H1 (cell line): ENCODE measurements at regions not wholly inside any gene's neighbourhood (a gene's known extent, or its start where the extent isn't known, plus 50 kb on each side); places are given as distances from the start of the nearest gene placed in this dataset.

Source experiments
- CTCF ChIA-PET: fragments of 300-600 bp; sonication (Branson Sonifier 250); formaldehyde crosslinking; loops from one replicate; lab custom pipeline; 2021; ENCODE audit not compliant: partially characterized antibody; lab: Charles Lee
- POLR2A ChIA-PET: fragments of 300-600 bp; sonication (Branson Sonifier 250); formaldehyde crosslinking; loops from one replicate; lab custom pipeline; 2021; ENCODE audit warnings: inconsistent platforms; ENCODE audit not compliant: partially characterized antibody; lab: Charles Lee
- DNase-seq, 2 experiments: peaks; one replicate each; pipeline versions ENCODE4 v3.0.0 to v3.0.0-alpha.2; 2010 to 2022; ENCODE audit warnings: low spot score in 2 of 2, low read depth in 1 of 2, mixed read lengths in 1 of 2
- FAIRE-seq: peaks from 2 replicates; lab custom pipeline; 2011; peaks lifted over from hg19 to GRCh38; lab: Jason Lieb, UNC
- H2AFZ ChIP-seq: 2 replicates; pipeline ENCODE4 v1.8.1; 2012; ENCODE audit warnings: low read length, inconsistent platforms
- H2AK5ac ChIP-seq: 2 replicates; pipeline ENCODE4 v1.6.1; 2013; ENCODE audit warnings: low read depth, low read length
- H2BK120ac ChIP-seq: replicated peaks from 2 replicates; pipeline ENCODE3; 2013; ENCODE audit warnings: low read depth, low read length, inconsistent platforms
- H2BK12ac ChIP-seq: 2 replicates; pipeline ENCODE4 v1.6.1; 2013; ENCODE audit warnings: low read depth, low read length
- H2BK15ac ChIP-seq: 2 replicates; pipeline ENCODE4 v1.6.1; 2013; ENCODE audit warnings: low read length
- H2BK20ac ChIP-seq: 2 replicates; pipeline ENCODE4 v1.6.1; 2013; ENCODE audit warnings: low read length
- H2BK5ac ChIP-seq: 2 replicates; pipeline ENCODE4 v1.6.1; 2013; ENCODE audit warnings: low read depth, low read length
- H3K14ac ChIP-seq: 2 replicates; pipeline ENCODE4 v1.6.1; 2013; ENCODE audit warnings: inconsistent platforms; ENCODE audit not compliant: insufficient read length
- H3K18ac ChIP-seq: 2 replicates; pipeline ENCODE4 v1.6.1; 2013; ENCODE audit warnings: low read length; ENCODE audit errors: extremely low read depth
- H3K23ac ChIP-seq: 2 replicates; pipeline ENCODE4 v1.6.1; 2013; ENCODE audit warnings: inconsistent platforms; ENCODE audit not compliant: insufficient read length
- H3K23me2 ChIP-seq: 2 replicates; pipeline ENCODE4 v1.6.1; 2013; ENCODE audit warnings: low read depth, low read length
- H3K27ac ChIP-seq: 2 replicates; pipeline ENCODE4 v1.6.1; 2011; ENCODE audit warnings: low read depth, low read length, inconsistent platforms
- H3K27me3 ChIP-seq, 4 experiments: replicated peaks in 1 of 4; 1 replicate in 1 of 4; 2 replicates in 3 of 4; pipeline versions ENCODE4 v1.6.1 to v1.8.1; 2011 to 2013; ENCODE audit warnings: low read length in 3 of 4, mild to moderate bottlenecking in 3 of 4, inconsistent platforms in 2 of 4, mixed read lengths in 2 of 4, moderate library complexity in 1 of 4; ENCODE audit not compliant: control insufficient read depth in 3 of 4, insufficient read depth in 3 of 4; ENCODE audit errors: extremely low read depth in 1 of 4
- H3K36me3 ChIP-seq, 4 experiments: 2 replicates each; pipeline versions ENCODE4 v1.6.1 to v1.8.1; 2011 to 2013; ENCODE audit warnings: mild to moderate bottlenecking in 4 of 4, low read length in 3 of 4, moderate library complexity in 2 of 4, control low read depth in 1 of 4, inconsistent platforms in 1 of 4; ENCODE audit not compliant: insufficient read depth in 4 of 4, control insufficient read depth in 2 of 4
- H3K4ac ChIP-seq: replicated peaks from 2 replicates; pipeline ENCODE3; 2013; ENCODE audit warnings: low read length, low read depth, mixed read lengths, inconsistent platforms; ENCODE audit not compliant: insufficient read length
- H3K4me1 ChIP-seq, 4 experiments: replicated peaks in 1 of 4; 1 replicate in 1 of 4; 2 replicates in 3 of 4; pipeline versions ENCODE4 v1.6.1 to v1.8.1; 2011 to 2013; ENCODE audit warnings: low read length in 3 of 4, inconsistent platforms in 2 of 4, mixed read lengths in 1 of 4; ENCODE audit not compliant: insufficient read depth in 4 of 4, control insufficient read depth in 3 of 4
- H3K4me2 ChIP-seq, 2 experiments: 2 replicates each; pipeline versions ENCODE4 v1.6.1 to v1.8.1; 2011 to 2013; ENCODE audit warnings: low read depth in 2 of 2, low read length in 2 of 2, control low read depth in 1 of 2, inconsistent platforms in 1 of 2, mild to moderate bottlenecking in 1 of 2; ENCODE audit not compliant: insufficient read depth in 1 of 2
- H3K4me3 ChIP-seq, 4 experiments: fragments of 200-600, 300-600 bp in 1 of 4; sonication (generic), shearing (Covaris generic), sonication (Bioruptor Twin) in 1 of 4; 2 replicates each; pipeline versions ENCODE4 v1.5.1 to v1.8.1; 2011 to 2016; ENCODE audit warnings: low read length in 4 of 4, low read depth in 3 of 4, control low read depth in 2 of 4, inconsistent platforms in 2 of 4, mild to moderate bottlenecking in 2 of 4, mixed read lengths in 1 of 4, moderate library complexity in 1 of 4; ENCODE audit not compliant: insufficient read depth in 2 of 4; ENCODE audit errors: extremely low read depth in 1 of 4
- H3K56ac ChIP-seq: replicated peaks from 2 replicates; pipeline ENCODE3; 2013; ENCODE audit warnings: low read depth, mild to moderate bottlenecking, mixed read lengths, low read length, inconsistent platforms; ENCODE audit not compliant: insufficient read length
- H3K79me1 ChIP-seq: 2 replicates; pipeline ENCODE4 v1.6.1; 2013; ENCODE audit warnings: low read depth, low read length, control low read depth
- H3K79me2 ChIP-seq, 2 experiments: 2 replicates each; pipeline versions ENCODE4 v1.6.1 to v1.8.1; 2012 to 2013; ENCODE audit warnings: low read length in 2 of 2, mild to moderate bottlenecking in 2 of 2, inconsistent platforms in 1 of 2; ENCODE audit not compliant: insufficient read depth in 2 of 2, control insufficient read depth in 1 of 2
- H3K9ac ChIP-seq, 4 experiments: replicated peaks in 1 of 4; 1 replicate in 1 of 4; 2 replicates in 3 of 4; pipeline versions ENCODE4 v1.6.1 to v1.8.1; 2011 to 2013; ENCODE audit warnings: low read depth in 3 of 4, low read length in 3 of 4, control low read depth in 2 of 4, mild to moderate bottlenecking in 2 of 4, moderate library complexity in 2 of 4, inconsistent platforms in 1 of 4; ENCODE audit errors: extremely low read depth in 1 of 4
- H3K9me3 ChIP-seq, 2 experiments: 2 replicates each; pipeline versions ENCODE4 v1.6.1 to v1.8.1; 2012 to 2013; ENCODE audit warnings: mild to moderate bottlenecking in 2 of 2, moderate library complexity in 2 of 2, control low read depth in 1 of 2, inconsistent platforms in 1 of 2, low read depth in 1 of 2, low read length in 1 of 2, mixed read lengths in 1 of 2; ENCODE audit not compliant: insufficient read depth in 2 of 2
- H4K20me1 ChIP-seq, 2 experiments: replicated peaks in 1 of 2; 2 replicates each; pipeline versions ENCODE3 to v1.8.1; 2011 to 2013; ENCODE audit warnings: inconsistent platforms in 2 of 2, low read length in 2 of 2, mild to moderate bottlenecking in 1 of 2; ENCODE audit not compliant: insufficient read depth in 2 of 2, control insufficient read depth in 1 of 2
- H4K5ac ChIP-seq: 2 replicates; pipeline ENCODE4 v1.6.1; 2013; ENCODE audit warnings: low read length, low read depth, mixed read lengths, inconsistent platforms; ENCODE audit not compliant: insufficient read length
- H4K8ac ChIP-seq: 2 replicates; pipeline ENCODE4 v1.8.0; 2013; ENCODE audit warnings: mild to moderate bottlenecking, moderate library complexity, low read length, inconsistent platforms; ENCODE audit not compliant: insufficient read depth; ENCODE audit errors: extremely low read depth
- H4K91ac ChIP-seq: replicated peaks from 2 replicates; pipeline ENCODE3; 2013; ENCODE audit warnings: low read length, mixed read lengths, inconsistent platforms; ENCODE audit not compliant: insufficient read length
- BCL11A ChIP-seq, 2 experiments: IDR thresholded peaks; one replicate each; pipeline ENCODE4 v1.6.1; 2011; ENCODE audit warnings: low read depth in 2 of 2, low read length in 2 of 2, mild to moderate bottlenecking in 2 of 2
- BRCA1 ChIP-seq: IDR thresholded peaks from 2 replicates; pipeline ENCODE4 v1.6.1; 2012; ENCODE audit warnings: low read depth, low read length, improper control_type of control experiment
- CREB1 ChIP-seq: IDR thresholded peaks from 2 replicates; pipeline ENCODE4 v1.6.1; 2012; ENCODE audit warnings: inconsistent platforms
- JUND ChIP-seq: IDR thresholded peaks from 2 replicates; pipeline ENCODE4 v1.6.1; 2011; ENCODE audit warnings: mild to moderate bottlenecking, improper control_type of control experiment, low read length
- KDM5A ChIP-seq: fragments of 200-600 bp; IDR thresholded peaks from 2 replicates; pipeline ENCODE4 v1.7.1; 2012; ENCODE audit warnings: mild to moderate bottlenecking, low read length, inconsistent platforms, mixed read lengths
- POU5F1 ChIP-seq: IDR thresholded peaks from 2 replicates; pipeline ENCODE4 v1.6.1; 2011; ENCODE audit warnings: low read depth, mild to moderate bottlenecking, low read length, moderate library complexity
- RAD21 ChIP-seq, 2 experiments: IDR thresholded peaks in 1 of 2; conservative IDR thresholded peaks in 1 of 2; 2 replicates each; pipeline ENCODE4 v1.6.1; 2011; ENCODE audit warnings: low read depth in 2 of 2, low read length in 2 of 2, improper control_type of control experiment in 1 of 2, inconsistent platforms in 1 of 2, mild to moderate bottlenecking in 1 of 2, moderate library complexity in 1 of 2
- RBBP5 ChIP-seq: IDR thresholded peaks from 2 replicates; pipeline ENCODE4 v1.7.1; 2012; ENCODE audit warnings: low read depth, mild to moderate bottlenecking, inconsistent platforms, low read length, moderate library complexity, borderline replicate concordance
- SP1 ChIP-seq: IDR thresholded peaks from 2 replicates; pipeline ENCODE4 v1.6.1; 2011; ENCODE audit warnings: low read depth, low read length
- SP2 ChIP-seq: IDR thresholded peaks from 2 replicates; pipeline ENCODE4 v1.6.1; 2012; ENCODE audit warnings: mild to moderate bottlenecking, low read length, inconsistent platforms
- WGBS, 2 experiments: shearing (Covaris generic) in 1 of 2; methylation state at CpG; one replicate each; pipeline versions ENCODE4 v1.1.6 to v1.1.7; 2013 to 2015; ENCODE audit warnings: low lambda C conversion rate in 2 of 2, mixed read lengths in 2 of 2, inconsistent platforms in 1 of 2, low coverage in 1 of 2, missing lambda C conversion rate in 1 of 2; ENCODE audit not compliant: insufficient replicate concordance in 2 of 2, insufficient coverage in 1 of 2, insufficient read length in 1 of 2; ENCODE audit errors: extremely low coverage in 1 of 2, missing lambda C conversion rate in 1 of 2; 5-methylcytosine and 5-hydroxymethylcytosine counted together
- TF ChIP-seq, protein P1 (sequence below), 3 experiments: IDR thresholded peaks; 1 replicate in 2 of 3; 2 replicates in 1 of 3; pipeline versions ENCODE4 v1.5.1 to v1.6.1; 2011; ENCODE audit warnings: low read length in 3 of 3, mild to moderate bottlenecking in 3 of 3, inconsistent platforms in 2 of 3, low read depth in 1 of 3, moderate library complexity in 1 of 3; ENCODE audit not compliant: insufficient read depth in 1 of 3; ENCODE audit errors: control extremely low read depth in 1 of 3
- TF ChIP-seq, protein P2 (sequence below): IDR thresholded peaks from 2 replicates; pipeline ENCODE4 v1.6.1; 2011; ENCODE audit warnings: low read depth, mild to moderate bottlenecking, low read length; ENCODE audit not compliant: insufficient read depth

DNA sequence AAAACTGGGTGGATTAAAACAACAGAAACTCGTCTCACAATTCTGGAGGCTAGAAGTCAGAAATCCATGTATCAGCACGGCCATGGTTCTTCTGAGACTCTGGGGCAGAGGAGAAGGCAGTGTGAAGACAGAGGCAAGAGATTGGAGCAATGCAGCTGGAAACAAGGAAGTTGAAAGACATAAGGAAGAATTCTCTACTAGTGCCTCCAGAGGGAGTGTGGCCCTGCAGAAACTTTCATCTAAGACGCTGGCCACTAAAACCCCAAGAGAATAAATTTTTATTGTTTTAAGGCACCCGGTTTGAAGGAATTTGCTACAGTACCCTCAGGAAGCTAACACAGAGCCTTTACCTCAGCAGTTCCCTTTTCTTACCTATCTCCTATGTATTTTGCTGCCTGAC lies 1012.2 kb upstream of the CADM2 start:
- no peak overlapping the region for H2BK15ac ChIP-seq
- no peak overlapping the region for H3K56ac ChIP-seq
- no peak overlapping the region for H3K23ac ChIP-seq
- no peak overlapping the region for H2BK12ac ChIP-seq
- no peaks in the 10 kb centered on the region for H3K4me1 ChIP-seq
- no peaks in the 10 kb centered on the region for H3K9me3 ChIP-seq
- CTCF ChIA-PET, result interaction anchor here (0.7 to 2.3 kb wide), 8 partner anchors 9 to 189 kb away, joined by 3 to 9 read pairs (median 3); no protein-coding TSS in a partner anchor
- H3K18ac ChIP-seq, result no peak overlapping the region
- H3K36me3 ChIP-seq, result no peaks in the 10 kb centered on the region
- H3K4ac ChIP-seq, result no peak overlapping the region
- no peak overlapping the region for H2BK120ac ChIP-seq
- DNase-seq, result no peak
- 66% methylated on average over 4 of the region's 4 CpGs; no CpG with 5 or more reads in 1 of the 2 experiments for WGBS, 2 experiments
- H4K8ac ChIP-seq, result no peak overlapping the region
- H3K79me1 ChIP-seq, result no peaks in the 10 kb centered on the region
- FAIRE-seq, result no peak
- H2BK20ac ChIP-seq, result no peak overlapping the region
- no peak overlapping the region for H2BK5ac ChIP-seq
- no peaks in the 10 kb centered on the region for H3K23me2 ChIP-seq
- H4K20me1 ChIP-seq, result no peaks in the 10 kb centered on the region
- no peak overlapping the region for H2AK5ac ChIP-seq
- H3K79me2 ChIP-seq, result no peaks in the 10 kb centered on the region
- POLR2A ChIA-PET, result no interaction called here
- H3K4me3 ChIP-seq, result no peak overlapping the region
- H3K27me3 ChIP-seq, result no peaks in the 10 kb centered on the region
- H3K9ac ChIP-seq, result no peak overlapping the region
- H2AFZ ChIP-seq, result peak overlapping the region; percentile 94
- H3K14ac ChIP-seq, result no peak overlapping the region
- no peak overlapping the region for H4K91ac ChIP-seq
- H3K4me2 ChIP-seq, result no peak overlapping the region
- no peak overlapping the region for H4K5ac ChIP-seq
- no peak overlapping the region for H3K27ac ChIP-seq
- TF ChIP-seq SP2 (no peak), SP1 (no peak), RBBP5 (no peak), CREB1 (no peak), BCL11A (IDR thresholded peaks at IDR 0.05; ENCODE audit: low read depth in 2 of 2, low read length in 2 of 2) (no peak), POU5F1 (no peak), RAD21 (IDR thresholded peaks at IDR 0.05 in 1 of 2, conservative IDR thresholded peaks at IDR 0.05 in 1 of 2; ENCODE audit: low read depth in 2 of 2, low read length in 2 of 2) (peak; percentile 59 to 66), BRCA1 (no peak), KDM5A (no peak), JUND (no peak)
- TF ChIP-seq, protein P1, sequence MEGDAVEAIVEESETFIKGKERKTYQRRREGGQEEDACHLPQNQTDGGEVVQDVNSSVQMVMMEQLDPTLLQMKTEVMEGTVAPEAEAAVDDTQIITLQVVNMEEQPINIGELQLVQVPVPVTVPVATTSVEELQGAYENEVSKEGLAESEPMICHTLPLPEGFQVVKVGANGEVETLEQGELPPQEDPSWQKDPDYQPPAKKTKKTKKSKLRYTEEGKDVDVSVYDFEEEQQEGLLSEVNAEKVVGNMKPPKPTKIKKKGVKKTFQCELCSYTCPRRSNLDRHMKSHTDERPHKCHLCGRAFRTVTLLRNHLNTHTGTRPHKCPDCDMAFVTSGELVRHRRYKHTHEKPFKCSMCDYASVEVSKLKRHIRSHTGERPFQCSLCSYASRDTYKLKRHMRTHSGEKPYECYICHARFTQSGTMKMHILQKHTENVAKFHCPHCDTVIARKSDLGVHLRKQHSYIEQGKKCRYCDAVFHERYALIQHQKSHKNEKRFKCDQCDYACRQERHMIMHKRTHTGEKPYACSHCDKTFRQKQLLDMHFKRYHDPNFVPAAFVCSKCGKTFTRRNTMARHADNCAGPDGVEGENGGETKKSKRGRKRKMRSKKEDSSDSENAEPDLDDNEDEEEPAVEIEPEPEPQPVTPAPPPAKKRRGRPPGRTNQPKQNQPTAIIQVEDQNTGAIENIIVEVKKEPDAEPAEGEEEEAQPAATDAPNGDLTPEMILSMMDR (IDR thresholded peaks at IDR 0.05; ENCODE audit: control extremely low read depth in 1 of 3, insufficient read depth in 1 of 3, low read depth in 1 of 3, low read length in 3 of 3), result peak in 2 of 3 experiments; percentile 32 to 41; a peak in 3 of 4 replicates
- TF ChIP-seq, protein P2, sequence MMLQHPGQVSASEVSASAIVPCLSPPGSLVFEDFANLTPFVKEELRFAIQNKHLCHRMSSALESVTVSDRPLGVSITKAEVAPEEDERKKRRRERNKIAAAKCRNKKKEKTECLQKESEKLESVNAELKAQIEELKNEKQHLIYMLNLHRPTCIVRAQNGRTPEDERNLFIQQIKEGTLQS, result no peak
